ENCODE measurements at regions not wholly inside any gene's neighbourhood (a gene's known extent, or its start where the extent isn't known, plus 50 kb on each side); places are given as distances from the start of the nearest gene placed in this dataset.

DNA sequence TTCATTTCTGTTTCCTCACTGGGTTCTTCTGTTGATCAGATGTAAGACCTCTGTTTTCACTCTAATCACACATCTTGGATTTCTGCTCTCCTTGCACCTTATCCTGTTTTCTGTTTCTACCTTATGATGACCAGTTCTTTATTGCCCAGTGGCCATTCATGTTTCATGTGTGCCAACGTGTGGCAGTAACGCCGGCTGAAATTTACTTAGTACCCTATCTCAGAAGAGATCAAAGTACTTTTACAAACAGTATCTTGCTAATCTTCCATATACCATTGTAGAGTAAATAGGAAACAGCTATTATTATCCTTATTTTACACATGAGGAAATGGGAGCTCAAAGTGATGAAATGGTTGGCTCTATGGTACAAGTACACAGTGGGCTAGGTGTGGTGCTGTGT, 74.0 kb downstream of the GATA3 start:
- TF ChIP-seq POLR2AphosphoS5 (IDR thresholded peaks at IDR 0.05; ENCODE audit: low read depth, low read length) (no peak), POLR2A (IDR thresholded peaks at IDR 0.05; ENCODE audit: low read depth, low read length) (no peak), TAF1 (IDR thresholded peaks at IDR 0.05; ENCODE audit: borderline replicate concordance, low read depth, low read length) (no peak)
